Fibroblast of mammary gland (primary cell): ENCODE measurements at regions not wholly inside any gene's neighbourhood (a gene's known extent, or its start where the extent isn't known, plus 50 kb on each side); places are given as distances from the start of the nearest gene placed in this dataset.

Experiments
- DNase-seq: peaks from one replicate; pipeline ENCODE4 v3.0.0-alpha.2; 2010; ENCODE audit warnings: low read depth
- H3K4me3 ChIP-seq: 2 replicates; pipeline ENCODE4 v1.5.1; 2011; ENCODE audit warnings: low read depth, mild to moderate bottlenecking, low read length, moderate library complexity; ENCODE audit not compliant: control insufficient read depth
- CTCF ChIP-seq: conservative IDR thresholded peaks from 2 replicates; pipeline ENCODE4 v1.5.1; 2011; ENCODE audit warnings: low read depth, low read length, inconsistent platforms; ENCODE audit not compliant: control insufficient read depth, insufficient read depth

- H3K4me3 ChIP-seq: no peak overlapping the region
- no peak for TF ChIP-seq CTCF
- no peak for DNase-seq
These were observed 207.2 kb downstream of the AACS start for GRCh38 chr12:125272383-125272933.

DNA sequence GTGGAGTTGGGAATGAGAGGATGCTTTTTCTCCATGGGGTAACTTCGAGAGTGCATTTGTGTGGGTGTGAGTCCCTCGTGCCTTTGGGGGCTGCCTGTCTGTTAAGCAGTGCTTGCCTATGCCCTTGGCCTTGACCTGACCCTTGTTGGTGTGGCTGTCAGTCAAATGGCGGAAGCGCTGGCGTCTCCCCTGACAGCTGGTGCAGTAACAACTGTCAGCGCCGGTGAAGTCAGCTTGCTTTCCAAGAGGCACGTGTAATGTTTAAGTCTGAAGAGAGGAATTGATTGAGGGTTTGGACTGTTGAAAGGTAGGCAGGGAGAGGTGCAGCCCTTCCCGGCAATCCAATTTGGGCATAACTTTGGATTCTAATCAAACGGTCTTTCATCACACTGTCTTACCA lies 211.3 kb downstream of the AACS start:
- H3K4me3 ChIP-seq: no peak overlapping the region
- TF ChIP-seq CTCF: no peak
- no peak for DNase-seq

GRCh38 chr12:125280482-125281377 lies 215.5 kb downstream of the AACS start:
- no peak for DNase-seq
- H3K4me3 ChIP-seq: no peak overlapping the region

GRCh38 chr12:125282921-125283320 lies 217.7 kb downstream of the AACS start:
- no peak for TF ChIP-seq CTCF
- DNase-seq: no peak
- H3K4me3 ChIP-seq: no peak overlapping the region

More at GRCh38 chr12:125280482-125281377, 215.5 kb downstream of the AACS start:
- TF ChIP-seq CTCF: no peak

DNA sequence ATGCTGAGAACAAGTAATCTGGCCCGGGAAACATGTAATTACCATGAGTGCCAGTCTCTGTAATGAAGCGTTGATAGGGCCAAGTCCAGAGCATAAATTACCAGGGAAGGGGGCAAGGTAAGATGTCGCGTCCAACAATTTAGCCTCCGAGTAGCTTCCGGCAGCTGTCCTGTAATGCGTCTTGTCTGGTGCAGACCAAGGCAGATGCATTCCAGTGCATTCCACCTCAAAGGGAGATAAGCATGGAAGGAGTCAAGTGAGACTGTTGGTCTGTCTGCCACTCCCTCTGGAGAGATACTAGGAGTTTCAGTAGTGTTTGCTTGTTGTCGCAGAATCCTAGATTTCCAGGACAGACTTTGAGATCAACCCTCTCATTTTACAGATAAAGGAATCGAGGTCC lies 218.3 kb downstream of the AACS start:
- DNase-seq: no peak
- no peak for TF ChIP-seq CTCF
- no peak overlapping the region for H3K4me3 ChIP-seq

DNA sequence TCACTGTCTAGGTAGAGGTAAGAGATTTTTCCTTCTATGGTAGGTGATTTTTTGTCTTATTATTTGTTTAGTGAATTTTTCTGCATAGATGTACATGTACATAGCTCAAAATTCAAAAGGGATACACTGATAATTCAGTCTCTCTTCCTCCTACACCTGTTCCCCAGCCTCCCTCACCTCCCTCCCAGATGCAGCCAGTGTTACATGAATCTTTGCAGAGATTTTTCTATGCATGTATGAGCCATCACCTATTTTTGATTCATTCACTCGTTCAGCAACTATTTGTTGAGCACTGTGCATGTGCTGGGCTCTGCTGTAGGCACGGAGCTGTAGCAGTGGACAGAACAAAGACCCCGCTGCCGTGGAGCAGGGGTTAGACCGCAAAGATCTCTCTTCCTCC lies 218.9 kb downstream of the AACS start:
- DNase-seq: no peak
- H3K4me3 ChIP-seq: no peak overlapping the region
- TF ChIP-seq CTCF: no peak
